GM12878 (cell line): ENCODE measurements at regions not wholly inside any gene's neighbourhood (a gene's known extent, or its start where the extent isn't known, plus 50 kb on each side); places are given as distances from the start of the nearest gene placed in this dataset.

Experiments used
- ATAC-seq: fragments of 200-7000 bp; cut with Tn5 transposase; 3 replicates; pipeline ENCODE4 v1.9.1; 2020; ENCODE audit warnings: mild to moderate bottlenecking, moderate library complexity
- BruUV-seq: library from RNA; stranded (reverse); fragments of 400-500 nt; replicated peaks from 2 replicates; lab custom pipeline; 2021; lab: Mats Ljungman, UMichigan
- CTCF ChIA-PET: fragments of 300-600 bp; sonication (Branson Sonifier 250); formaldehyde crosslinking; extraction: SDS; loops from one replicate; lab custom pipeline; 2021; ENCODE audit warnings: inconsistent platforms; lab: Yijun Ruan, JAX
- POLR2A ChIA-PET: fragments of 350-600 bp; formaldehyde crosslinking; extraction: SDS; loops from one replicate; lab custom pipeline; 2021; ENCODE audit warnings: inconsistent platforms; lab: Charles Lee
- RAD21 ChIA-PET: fragments of 300-600 bp; sonication (Branson Sonifier 250); formaldehyde crosslinking; loops from one replicate; lab custom pipeline; 2023; ENCODE audit warnings: antibody characterized with exemption; ENCODE audit not compliant: unreplicated experiment; lab: Charles Lee
- SMC1A ChIA-PET: fragments of 300-600 bp; sonication (Branson Sonifier 250); formaldehyde crosslinking; loops from one replicate; lab custom pipeline; 2023; ENCODE audit not compliant: unreplicated experiment, uncharacterized antibody; lab: Charles Lee
- DNase-seq: peaks from one replicate; pipeline ENCODE4 v3.0.0-alpha.2; 2011; ENCODE audit warnings: low read depth, low spot score
- FAIRE-seq: peaks from 3 replicates; lab custom pipeline; 2011; peaks lifted over from hg19 to GRCh38; lab: Jason Lieb, UNC
- H2AFZ ChIP-seq: 2 replicates; pipeline ENCODE4 v1.6.0; 2011; ENCODE audit warnings: low read depth, low read length, control low read depth; ENCODE audit not compliant: control insufficient read depth
- H3K27ac ChIP-seq: 2 replicates; pipeline ENCODE4 v1.5.1; 2011; ENCODE audit warnings: control low read depth; ENCODE audit not compliant: control insufficient read depth, insufficient read depth
- H3K27me3 ChIP-seq, 2 experiments: replicated peaks in 1 of 2; 2 replicates each; pipeline versions ENCODE4 v1.6.0 to v1.6.1; 2011; ENCODE audit warnings: low read length in 1 of 2; ENCODE audit not compliant: control insufficient read depth in 2 of 2, insufficient read depth in 2 of 2
- H3K36me3 ChIP-seq, 2 experiments: 2 replicates each; pipeline ENCODE4 v1.5.1; 2011; ENCODE audit warnings: low read length in 1 of 2; ENCODE audit not compliant: control insufficient read depth in 2 of 2, insufficient read depth in 2 of 2
- H3K4me1 ChIP-seq: 2 replicates; pipeline ENCODE4 v1.6.1; 2011; ENCODE audit warnings: mild to moderate bottlenecking, low read length, moderate library complexity, mixed read lengths; ENCODE audit not compliant: control insufficient read depth, insufficient read depth
- H3K4me2 ChIP-seq: 2 replicates; pipeline ENCODE4 v1.6.0; 2011; ENCODE audit warnings: control low read depth; ENCODE audit not compliant: control insufficient read depth, insufficient read depth
- H3K4me3 ChIP-seq: fragments of 200-600 bp; sonication (generic); 2 replicates; pipeline ENCODE4 v1.5.1; 2016
- H3K79me2 ChIP-seq: 2 replicates; pipeline ENCODE4 v1.6.0; 2011; ENCODE audit warnings: low read length; ENCODE audit not compliant: control insufficient read depth, insufficient read depth
- H3K9ac ChIP-seq: 2 replicates; pipeline ENCODE4 v1.8.0; 2011; ENCODE audit warnings: low read length, control low read depth, mixed read lengths; ENCODE audit not compliant: control insufficient read depth, insufficient read depth
- H3K9me3 ChIP-seq: replicated peaks from 3 replicates; pipeline ENCODE4 v1.5.1; 2011; ENCODE audit warnings: mild to moderate bottlenecking, low read length; ENCODE audit not compliant: control insufficient read depth, insufficient read depth
- H4K20me1 ChIP-seq: 2 replicates; pipeline ENCODE4 v1.6.0; 2011; ENCODE audit not compliant: control insufficient read depth, insufficient read depth
- CREM ChIP-seq: IDR thresholded peaks from 2 replicates; pipeline ENCODE4 v1.6.1; 2014; ENCODE audit warnings: antibody characterized with exemption, low read depth
- MAX ChIP-seq: IDR thresholded peaks from 2 replicates; pipeline ENCODE4 v1.6.1; 2012; ENCODE audit warnings: low read depth, low read length, improper control_type of control experiment
- MTA3 ChIP-seq: IDR thresholded peaks from 2 replicates; pipeline ENCODE4 v1.6.1; 2012; ENCODE audit warnings: low read length, inconsistent platforms, borderline replicate concordance
- NFYA ChIP-seq: IDR thresholded peaks from 2 replicates; pipeline ENCODE4 v1.6.1; 2011; ENCODE audit warnings: low read depth, mild to moderate bottlenecking, low read length, improper control_type of control experiment, borderline replicate concordance
- PKNOX1 ChIP-seq: fragments of 450-650 bp; IDR thresholded peaks from 2 replicates; pipeline ENCODE4 v1.6.1; 2016; ENCODE audit warnings: mild to moderate bottlenecking
- RUNX3 ChIP-seq: IDR thresholded peaks from 2 replicates; pipeline ENCODE4 v1.6.1; 2012; ENCODE audit warnings: low read length, inconsistent platforms
- SIN3A ChIP-seq: IDR thresholded peaks from 2 replicates; pipeline ENCODE4 v1.6.1; 2012; ENCODE audit warnings: low read depth, low read length, improper control_type of control experiment
- TBL1XR1 ChIP-seq: IDR thresholded peaks from 2 replicates; pipeline ENCODE4 v1.6.1; 2012; ENCODE audit warnings: low read depth, low read length, improper control_type of control experiment
- ZNF622 ChIP-seq: fragments of 450-650 bp; IDR thresholded peaks from 2 replicates; pipeline ENCODE4 v1.6.1; 2017; ENCODE audit warnings: mild to moderate bottlenecking, inconsistent platforms
- WGBS: methylation state at CpG from one replicate; pipeline ENCODE4 v1.1.6; 2016; ENCODE audit warnings: low lambda C conversion rate; ENCODE audit not compliant: insufficient replicate concordance, insufficient coverage; ENCODE audit errors: missing lambda C conversion rate; 5-methylcytosine and 5-hydroxymethylcytosine counted together
- in situ Hi-C: fragments of 300-500 bp; cut with MboI; formaldehyde crosslinking; loops from 9 replicates; pipeline ENCODE4 v1.14.3; 2018; ENCODE audit warnings: mixed read lengths
- intact Hi-C: fragments of 100-400 bp; cut with micrococcal nuclease; formaldehyde crosslinking; loops from one replicate; pipeline ENCODE4 v1.14.2; 2022; ENCODE audit not compliant: unreplicated experiment

GRCh38 chr7:149706398-149706797 is 67.0 kb downstream of the ZNF467 start:
- no peak for TF ChIP-seq SIN3A
- no peak for TF ChIP-seq NFYA
- TF ChIP-seq TBL1XR1: no peak
- no peak for TF ChIP-seq RUNX3
- no peak for TF ChIP-seq CREM
- no peak for TF ChIP-seq MAX
- no peaks in the 10 kb centered on the region for H3K36me3 ChIP-seq
- no peak for DNase-seq
- no peak overlapping the region for H3K4me3 ChIP-seq
- no peaks in the 10 kb centered on the region for H3K4me1 ChIP-seq
- no peak overlapping the region for H2AFZ ChIP-seq
- no peaks in the 10 kb centered on the region for H3K27me3 ChIP-seq
- in situ Hi-C loops: no loop called here
- 37% methylated on average over 3 of the region's 3 CpGs for WGBS
- BruUV-seq: no TSS peak
- H3K4me2 ChIP-seq: no peak overlapping the region
- H4K20me1 ChIP-seq: no peaks in the 10 kb centered on the region
- CTCF ChIA-PET: interaction anchor here (1.3 kb wide), 1 partner anchor 36 kb away, joined by 4 read pairs; no protein-coding TSS in a partner anchor
- H3K9me3 ChIP-seq: peaks cover under 1% of the 10 kb centered on the region
- no peaks in the 10 kb centered on the region for H3K79me2 ChIP-seq
- no peak for FAIRE-seq
- no peak for ATAC-seq
- SMC1A ChIA-PET: no interaction called here
- no peak overlapping the region for H3K9ac ChIP-seq
- POLR2A ChIA-PET: no interaction called here
- RAD21 ChIA-PET: no interaction called here
- H3K27ac ChIP-seq: no peak overlapping the region
- intact Hi-C loops: no loop called here

- 0% methylated on average over 2 of the region's 2 CpGs for WGBS
- H3K4me3 ChIP-seq: no peak overlapping the region
- POLR2A ChIA-PET: no interaction called here
- ATAC-seq (no peak), DNase-seq (no peak), FAIRE-seq (no peak)
- SMC1A ChIA-PET: interaction anchor here (0.7 to 0.8 kb wide), 2 partner anchors 39 to 82 kb away, joined by 3 read pairs; no protein-coding TSS in a partner anchor
- H3K4me2 ChIP-seq: no peak overlapping the region
- H3K9ac ChIP-seq: no peak overlapping the region
- RAD21 ChIA-PET: no interaction called here
- no peaks in the 10 kb centered on the region for H3K79me2 ChIP-seq
- BruUV-seq: no TSS peak
- no peak for TF ChIP-seq PKNOX1
- no peak for TF ChIP-seq MTA3
- TF ChIP-seq ZNF622: no peak
- in situ Hi-C loops: no loop called here
- no peaks in the 10 kb centered on the region for H3K36me3 ChIP-seq
- no peaks in the 10 kb centered on the region for H3K27me3 ChIP-seq
- CTCF ChIA-PET: interaction anchor here (1.2 kb wide), 1 partner anchor 42 kb away, joined by 6 read pairs; no protein-coding TSS in a partner anchor
- intact Hi-C loops: no loop called here
- H4K20me1 ChIP-seq: no peaks in the 10 kb centered on the region
- H3K9me3 ChIP-seq: no peaks in the 10 kb centered on the region; the same call in 2 of the 3 replicates
- H2AFZ ChIP-seq: no peak overlapping the region
- H3K4me1 ChIP-seq: no peaks in the 10 kb centered on the region
- no peak overlapping the region for H3K27ac ChIP-seq
These were observed 68.9 kb downstream of the ZNF467 start for GRCh38 chr7:149704507-149704906.
